NT2/D1 (cell line): ENCODE measurements at regions not wholly inside any gene's neighbourhood (a gene's known extent, or its start where the extent isn't known, plus 50 kb on each side); places are given as distances from the start of the nearest gene placed in this dataset.

ENCODE experiments used
- YY1 ChIP-seq: IDR thresholded peaks from 2 replicates; pipeline ENCODE4 v1.6.1; 2011; ENCODE audit not compliant: insufficient read length, insufficient read depth
- ZNF274 ChIP-seq: IDR thresholded peaks from 2 replicates; pipeline ENCODE4 v1.6.1; 2011; ENCODE audit warnings: mild to moderate bottlenecking, low read depth, low read length

GRCh38 chr18:29840089-29840488 lies 1202.5 kb downstream of the DSC3 start:
- TF ChIP-seq YY1 (no peak), ZNF274 (no peak)
